Activated naive CD4-positive, alpha-beta T cell treated with anti-CD3 and anti-CD28 coated beads, Interleukin-2, amount 50 U/mL, for 24 hours (primary cell): ENCODE measurements at regions not wholly inside any gene's neighbourhood (a gene's known extent, or its start where the extent isn't known, plus 50 kb on each side); places are given as distances from the start of the nearest gene placed in this dataset.

ENCODE experiments used
- H3K27ac Mint-ChIP-seq: one replicate; pipeline ENCODE4 v1.8.0; 2021; ENCODE audit warnings: mild to moderate bottlenecking, mixed read lengths
- H3K27me3 Mint-ChIP-seq: one replicate; pipeline ENCODE4 v1.8.0; 2021; ENCODE audit warnings: mixed read lengths
- H3K36me3 Mint-ChIP-seq: one replicate; pipeline ENCODE4 v1.8.0; 2021; ENCODE audit warnings: mixed read lengths
- H3K4me1 Mint-ChIP-seq: one replicate; pipeline ENCODE4 v1.8.0; 2021; ENCODE audit warnings: mixed read lengths
- H3K4me3 Mint-ChIP-seq: one replicate; pipeline ENCODE4 v1.8.0; 2021; ENCODE audit warnings: mild to moderate bottlenecking, mixed read lengths
- H3K9me3 Mint-ChIP-seq: one replicate; pipeline ENCODE4 v1.8.0; 2021; ENCODE audit warnings: mixed read lengths

DNA sequence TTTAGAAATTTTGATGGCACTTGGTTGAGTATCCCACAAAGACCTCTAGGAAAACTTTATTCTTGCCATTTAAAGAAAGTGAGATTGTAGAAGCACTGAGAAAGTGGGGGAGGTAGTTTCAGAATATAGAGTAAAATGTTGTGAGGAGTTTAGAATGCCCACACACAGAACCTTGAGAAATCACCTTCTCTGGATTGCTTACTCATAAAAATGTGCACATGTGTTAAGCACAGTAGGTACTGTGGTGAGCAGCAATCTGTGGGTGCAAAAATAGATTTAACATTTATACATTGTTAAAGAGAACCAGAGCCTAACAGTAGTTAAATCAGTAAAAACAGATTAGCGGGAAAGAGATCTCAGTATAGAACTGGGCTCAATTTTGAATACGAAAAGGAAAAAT lies 201.2 kb upstream of the NWD2 start:
- H3K27ac Mint-ChIP-seq = no peak overlapping the region
- no peak overlapping the region for H3K4me3 Mint-ChIP-seq
- H3K9me3 Mint-ChIP-seq = peaks cover 10% of the 10 kb centered on the region
- no peaks in the 10 kb centered on the region for H3K4me1 Mint-ChIP-seq
- H3K36me3 Mint-ChIP-seq = no peaks in the 10 kb centered on the region
- H3K27me3 Mint-ChIP-seq = no peaks in the 10 kb centered on the region

DNA sequence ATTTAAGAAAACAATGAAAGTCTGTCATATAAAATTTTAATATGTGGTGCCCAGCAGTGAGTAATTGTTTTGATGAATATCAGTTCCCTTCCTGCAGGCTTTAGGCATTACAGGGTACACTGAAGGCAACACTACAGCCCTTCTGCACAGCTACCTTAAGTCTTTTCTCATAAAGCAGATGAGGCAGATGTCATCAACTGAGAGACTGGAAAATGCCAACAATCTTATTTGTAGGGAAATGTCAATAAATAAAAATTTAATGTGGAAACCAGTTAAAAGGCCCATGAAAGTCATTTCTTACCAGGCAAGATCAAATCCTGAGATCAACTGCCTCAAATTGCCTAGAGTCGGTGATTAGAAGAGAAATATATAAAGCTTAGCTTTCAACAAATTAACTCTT lies 193.4 kb upstream of the NWD2 start:
- Mint-ChIP-seq H3K4me3 (no peak overlapping the region), H3K9me3 (peaks cover 5% of the 10 kb centered on the region), H3K36me3 (no peaks in the 10 kb centered on the region)

DNA sequence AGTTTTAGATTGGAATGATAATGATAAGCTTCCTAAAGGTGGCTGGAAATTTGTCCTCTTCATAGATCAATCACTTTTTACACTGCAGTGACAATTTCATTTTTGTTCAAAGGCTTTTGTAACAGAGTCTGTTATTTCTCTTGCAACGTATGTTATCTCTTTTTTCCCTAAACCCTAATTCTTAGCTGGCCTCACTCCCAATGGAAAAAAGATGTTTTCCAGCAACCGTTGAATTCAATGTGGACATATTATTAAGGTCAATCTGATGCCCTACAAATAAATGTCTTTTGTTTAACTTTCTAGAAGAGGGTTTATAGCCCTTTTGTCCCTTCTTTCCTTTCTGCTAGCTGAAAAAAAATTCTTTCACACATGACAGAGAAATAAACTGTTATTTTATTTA lies 192.7 kb upstream of the NWD2 start:
- no peaks in the 10 kb centered on the region for H3K36me3 Mint-ChIP-seq
- no peak overlapping the region for H3K27ac Mint-ChIP-seq
- no peaks in the 10 kb centered on the region for H3K27me3 Mint-ChIP-seq
- peaks cover 5% of the 10 kb centered on the region for H3K9me3 Mint-ChIP-seq
- H3K4me1 Mint-ChIP-seq = no peaks in the 10 kb centered on the region
- no peak overlapping the region for H3K4me3 Mint-ChIP-seq

More for the DNA sequence above, 193.4 kb upstream of the NWD2 start:
- H3K4me1 Mint-ChIP-seq = no peaks in the 10 kb centered on the region
- no peaks in the 10 kb centered on the region for H3K27me3 Mint-ChIP-seq
- no peak overlapping the region for H3K27ac Mint-ChIP-seq

DNA sequence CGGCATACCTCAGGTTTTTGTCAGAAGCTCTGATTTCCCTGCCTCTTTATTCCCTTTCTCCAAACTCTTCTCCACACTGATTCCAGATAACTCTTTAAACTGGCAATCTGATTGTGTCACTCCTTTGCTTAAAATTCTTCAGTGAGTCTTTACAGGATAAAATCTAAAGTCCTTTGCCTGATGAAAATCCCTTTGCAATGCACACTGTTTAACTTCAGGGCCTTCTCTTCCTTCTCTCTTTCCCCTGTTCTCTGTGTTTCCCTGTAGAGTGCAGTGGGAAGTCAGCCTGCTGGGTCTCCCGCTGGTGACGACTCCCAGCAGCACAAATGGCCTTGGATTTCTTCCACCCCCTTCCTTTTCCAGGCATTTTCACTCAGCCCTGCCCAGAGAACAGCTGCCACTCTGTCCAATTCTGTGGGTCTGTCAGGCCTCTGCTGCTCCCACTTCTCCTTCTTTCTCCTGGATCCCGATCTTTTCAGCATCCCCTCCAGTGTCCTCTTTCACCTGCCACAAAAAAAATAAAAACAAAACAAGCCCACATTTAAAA lies 189.9 kb upstream of the NWD2 start:
- no peaks in the 10 kb centered on the region for H3K27me3 Mint-ChIP-seq
- H3K27ac Mint-ChIP-seq = no peak overlapping the region
- H3K36me3 Mint-ChIP-seq = no peaks in the 10 kb centered on the region
- no peak overlapping the region for H3K4me3 Mint-ChIP-seq
- H3K4me1 Mint-ChIP-seq = no peaks in the 10 kb centered on the region
- H3K9me3 Mint-ChIP-seq = no peaks in the 10 kb centered on the region

DNA sequence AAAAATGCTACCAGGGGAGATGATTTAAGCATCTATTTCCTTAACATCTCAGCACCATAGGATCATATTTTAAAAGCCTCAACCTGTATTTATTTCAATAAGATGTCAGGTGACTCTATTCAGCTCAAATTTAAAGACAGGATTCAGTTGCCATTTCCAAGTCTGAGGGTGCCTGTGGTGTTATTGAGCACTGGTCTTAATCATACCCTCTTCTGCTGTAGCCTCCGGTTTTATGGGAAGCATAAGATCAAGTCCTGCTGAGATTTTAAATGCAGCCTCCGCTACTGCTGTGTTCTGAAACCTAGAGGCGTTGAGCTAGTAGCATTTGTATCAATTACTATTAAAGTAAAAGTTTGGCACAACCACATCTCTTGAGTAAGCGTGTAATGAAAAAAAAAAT lies 185.7 kb upstream of the NWD2 start:
- Mint-ChIP-seq H3K9me3 (no peaks in the 10 kb centered on the region), H3K4me3 (no peak overlapping the region), H3K4me1 (no peaks in the 10 kb centered on the region), H3K27me3 (no peaks in the 10 kb centered on the region), H3K27ac (no peak overlapping the region), H3K36me3 (no peaks in the 10 kb centered on the region)

DNA sequence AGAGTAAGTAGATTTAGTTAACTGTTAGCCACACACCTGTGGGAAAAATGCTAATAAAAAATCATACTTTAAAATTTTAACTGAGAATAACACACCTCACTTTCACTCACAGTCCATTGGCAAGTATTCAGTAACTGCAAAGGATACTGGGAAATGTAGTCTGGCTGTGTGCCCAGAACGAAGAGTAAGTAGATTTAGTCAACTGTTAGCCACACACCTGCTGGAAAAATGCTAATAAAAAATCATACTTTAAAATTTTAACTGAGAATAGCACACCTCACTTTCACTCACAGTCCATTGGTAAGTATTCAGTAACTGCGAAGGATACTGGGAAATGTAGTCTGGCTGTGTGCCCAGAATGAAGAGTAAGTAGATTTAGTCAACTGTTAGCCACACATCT lies 178.4 kb upstream of the NWD2 start:
- Mint-ChIP-seq H3K4me3 (no peak overlapping the region), H3K4me1 (no peaks in the 10 kb centered on the region), H3K27ac (no peak overlapping the region), H3K36me3 (no peaks in the 10 kb centered on the region), H3K9me3 (no peaks in the 10 kb centered on the region), H3K27me3 (no peaks in the 10 kb centered on the region)

DNA sequence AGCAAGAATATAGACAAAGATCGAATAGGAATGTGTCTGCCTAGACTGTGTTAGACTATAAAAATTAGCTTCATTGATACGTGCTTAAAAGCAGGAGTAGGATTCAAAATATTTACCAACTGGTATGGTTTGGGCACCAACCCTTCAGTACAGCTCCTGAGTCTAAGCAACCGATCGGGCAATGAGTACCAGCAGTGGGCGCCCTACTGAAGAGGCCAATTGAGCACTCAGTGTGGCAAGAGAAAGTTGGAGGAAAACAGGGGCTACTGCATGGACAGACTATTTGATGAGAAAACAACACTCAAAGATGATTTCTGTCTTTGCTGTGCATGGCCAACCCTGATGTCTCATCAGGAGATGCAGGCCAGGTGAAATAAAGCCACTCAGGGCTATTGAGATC lies 176.0 kb upstream of the NWD2 start:
- Mint-ChIP-seq H3K27me3 (no peaks in the 10 kb centered on the region), H3K4me3 (no peak overlapping the region), H3K9me3 (peaks cover 6% of the 10 kb centered on the region), H3K4me1 (peaks cover 5% of the 10 kb centered on the region), H3K27ac (no peak overlapping the region), H3K36me3 (no peaks in the 10 kb centered on the region)

DNA sequence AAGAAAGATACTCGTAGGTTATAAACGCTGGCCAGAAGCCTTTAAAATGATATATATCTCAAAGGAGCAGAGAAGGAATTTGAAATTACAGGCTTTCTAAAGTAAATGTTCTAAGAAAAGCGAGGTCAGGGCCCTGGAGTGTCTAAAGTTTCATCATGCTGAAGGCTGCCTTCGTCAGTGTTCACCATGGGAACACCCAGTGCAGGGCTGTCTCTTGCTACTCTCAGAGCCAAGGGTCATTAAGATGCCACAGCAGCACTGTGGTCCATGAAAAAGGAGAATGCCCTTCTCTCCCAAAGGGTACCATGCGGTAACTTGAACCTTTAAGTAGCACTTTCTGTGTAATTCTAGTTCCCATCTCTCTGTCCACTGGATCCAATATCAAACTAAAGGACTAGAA lies 174.5 kb upstream of the NWD2 start:
- Mint-ChIP-seq H3K4me1 (peaks cover 5% of the 10 kb centered on the region), H3K27me3 (no peaks in the 10 kb centered on the region), H3K9me3 (peaks cover 6% of the 10 kb centered on the region), H3K4me3 (no peak overlapping the region), H3K27ac (no peak overlapping the region), H3K36me3 (no peaks in the 10 kb centered on the region)

DNA sequence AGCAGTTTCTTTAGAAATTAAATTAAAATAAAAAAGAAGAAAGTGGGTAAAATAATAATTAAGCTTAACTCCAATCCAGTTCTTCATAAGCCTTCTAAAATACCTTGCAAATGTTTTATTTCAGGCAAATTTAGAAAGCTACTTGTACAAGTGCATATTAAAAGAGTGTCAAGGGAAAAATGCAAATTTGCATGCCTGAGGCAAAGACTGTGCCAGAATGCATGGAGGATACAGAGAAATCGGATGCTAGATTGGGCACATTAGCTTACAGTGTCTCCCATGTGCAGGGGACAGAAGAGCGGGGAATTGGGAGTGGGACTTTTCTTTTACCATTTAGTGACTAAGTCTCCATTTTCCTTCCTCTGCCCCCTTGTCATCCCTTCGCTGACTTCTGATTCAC lies 173.0 kb upstream of the NWD2 start:
- H3K27me3 Mint-ChIP-seq = no peaks in the 10 kb centered on the region
- H3K4me1 Mint-ChIP-seq = peaks cover 5% of the 10 kb centered on the region
- H3K9me3 Mint-ChIP-seq = peaks cover 6% of the 10 kb centered on the region
- no peak overlapping the region for H3K27ac Mint-ChIP-seq
- H3K4me3 Mint-ChIP-seq = no peak overlapping the region
- H3K36me3 Mint-ChIP-seq = no peaks in the 10 kb centered on the region

DNA sequence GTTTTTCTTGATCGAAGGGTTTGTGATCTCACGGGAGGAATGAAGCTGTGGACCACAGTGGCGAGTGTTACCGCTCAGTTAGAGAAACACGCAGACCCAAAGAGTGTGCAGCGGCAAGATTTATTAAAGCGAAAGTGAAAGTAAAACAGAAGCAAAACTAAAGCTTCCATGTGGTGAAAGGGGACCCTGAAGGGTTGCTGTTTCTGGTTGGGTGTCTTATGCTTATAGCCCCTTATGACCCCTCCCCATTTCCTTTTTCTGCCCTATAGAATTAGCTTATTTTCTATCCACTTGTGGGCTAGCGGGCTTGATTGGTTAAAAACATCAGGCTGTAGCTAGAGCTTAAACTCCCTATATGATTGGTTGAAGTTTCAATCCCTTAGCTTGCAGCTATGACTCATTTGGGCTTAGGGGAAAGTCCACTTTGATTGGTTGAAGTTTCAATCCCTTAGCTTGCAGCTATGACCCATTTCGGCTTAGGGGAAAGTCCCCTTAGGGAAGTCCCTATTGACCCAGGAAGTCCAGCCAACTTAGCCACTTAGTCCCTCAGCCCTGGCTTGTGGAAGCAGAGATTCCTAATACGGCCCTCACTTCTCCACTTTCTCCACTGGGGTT lies 171.2 kb upstream of the NWD2 start:
- Mint-ChIP-seq H3K27ac (no peak overlapping the region), H3K4me3 (no peak overlapping the region), H3K27me3 (no peaks in the 10 kb centered on the region), H3K36me3 (no peaks in the 10 kb centered on the region), H3K9me3 (peaks cover 6% of the 10 kb centered on the region), H3K4me1 (peaks cover 5% of the 10 kb centered on the region)

DNA sequence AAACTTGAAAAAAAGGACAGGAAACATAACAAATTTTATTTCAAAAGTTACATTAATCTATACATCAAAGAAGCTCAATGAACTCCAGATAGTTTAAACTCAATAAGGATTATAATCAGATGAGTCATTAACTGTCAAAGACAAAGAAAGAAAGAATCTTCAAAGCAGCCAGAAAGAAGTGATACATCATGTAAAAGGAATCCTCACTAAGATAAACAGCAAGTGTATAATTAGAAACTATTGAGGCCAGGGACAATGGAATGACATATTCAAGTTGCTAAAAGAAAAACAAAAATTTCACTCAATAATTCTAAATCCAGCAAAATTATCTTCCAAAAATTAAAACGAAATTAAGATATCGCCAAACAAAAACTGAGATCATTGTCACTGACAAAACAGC lies 161.6 kb upstream of the NWD2 start:
- H3K4me3 Mint-ChIP-seq = no peak overlapping the region
- H3K9me3 Mint-ChIP-seq = peaks cover 31% of the 10 kb centered on the region
- H3K27ac Mint-ChIP-seq = no peak overlapping the region
- H3K36me3 Mint-ChIP-seq = no peaks in the 10 kb centered on the region
- peaks cover 1% of the 10 kb centered on the region for H3K27me3 Mint-ChIP-seq
- no peaks in the 10 kb centered on the region for H3K4me1 Mint-ChIP-seq

DNA sequence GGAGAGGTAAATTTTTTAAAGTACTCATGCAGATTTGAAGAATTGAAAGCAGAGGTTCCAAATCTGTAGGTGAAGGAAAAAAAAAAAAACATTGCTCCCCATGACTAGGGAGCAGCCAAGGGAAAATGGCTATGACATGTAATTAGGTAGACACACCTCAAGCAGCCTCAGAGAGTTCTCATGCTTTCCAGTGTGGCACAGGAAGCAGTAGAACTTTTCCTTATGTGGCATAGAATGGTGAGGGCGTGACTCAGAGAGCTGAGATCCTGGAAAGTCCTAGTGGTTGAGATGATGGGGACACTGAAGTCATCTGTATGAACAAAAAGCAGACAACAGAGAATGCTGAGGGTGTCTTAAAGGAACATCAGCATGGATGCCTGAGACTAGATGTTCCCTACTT lies 148.6 kb upstream of the NWD2 start:
- H3K27ac Mint-ChIP-seq = no peak overlapping the region
- peaks cover 3% of the 10 kb centered on the region for H3K27me3 Mint-ChIP-seq

DNA sequence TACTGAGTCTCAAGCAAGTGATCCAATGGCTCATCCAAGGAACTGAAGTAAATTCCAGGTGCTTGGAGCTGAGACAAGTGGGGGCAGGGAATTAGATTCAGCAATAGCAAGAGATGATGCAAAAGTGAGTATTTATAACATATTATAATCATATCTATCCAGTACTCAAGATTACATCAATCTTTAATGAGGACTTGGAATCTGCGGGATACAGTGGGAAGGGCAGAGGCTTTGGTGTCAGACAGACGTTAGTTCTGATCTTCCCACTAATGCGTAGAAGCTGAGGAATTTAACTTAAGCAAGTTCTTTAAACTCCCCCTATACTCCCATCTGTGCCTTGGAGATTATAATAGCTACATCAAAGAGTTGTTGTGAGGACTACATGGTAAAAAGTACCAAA lies 143.4 kb upstream of the NWD2 start:
- H3K4me1 Mint-ChIP-seq = no peaks in the 10 kb centered on the region
- peaks cover 3% of the 10 kb centered on the region for H3K27me3 Mint-ChIP-seq
- H3K9me3 Mint-ChIP-seq = no peaks in the 10 kb centered on the region
- no peaks in the 10 kb centered on the region for H3K36me3 Mint-ChIP-seq
- H3K27ac Mint-ChIP-seq = no peak overlapping the region
- no peak overlapping the region for H3K4me3 Mint-ChIP-seq

More for the DNA sequence above, 148.6 kb upstream of the NWD2 start:
- H3K36me3 Mint-ChIP-seq = no peaks in the 10 kb centered on the region
- H3K4me3 Mint-ChIP-seq = no peak overlapping the region
- H3K9me3 Mint-ChIP-seq = no peaks in the 10 kb centered on the region
- no peaks in the 10 kb centered on the region for H3K4me1 Mint-ChIP-seq

DNA sequence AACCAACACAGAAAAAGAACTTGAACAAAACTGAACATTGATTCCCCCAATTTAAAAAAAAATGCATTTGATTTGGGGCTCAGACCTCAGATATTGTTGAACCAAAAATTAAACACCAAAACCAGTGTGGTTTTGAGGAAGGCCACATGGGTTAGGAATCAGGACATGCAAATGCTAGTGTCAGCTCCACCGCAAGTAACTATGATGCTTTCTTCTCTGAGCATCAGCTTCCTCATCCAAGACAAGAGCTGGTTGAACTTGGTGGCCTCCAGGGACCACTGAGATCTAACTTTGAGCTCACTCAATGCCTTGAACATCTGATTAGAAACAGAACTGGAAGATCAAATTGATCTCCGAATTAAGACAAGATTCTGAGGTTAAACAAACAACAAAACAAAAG lies 142.9 kb upstream of the NWD2 start:
- Mint-ChIP-seq H3K27me3 (peaks cover 3% of the 10 kb centered on the region), H3K4me1 (no peaks in the 10 kb centered on the region), H3K36me3 (no peaks in the 10 kb centered on the region), H3K4me3 (no peak overlapping the region), H3K9me3 (no peaks in the 10 kb centered on the region), H3K27ac (no peak overlapping the region)

DNA sequence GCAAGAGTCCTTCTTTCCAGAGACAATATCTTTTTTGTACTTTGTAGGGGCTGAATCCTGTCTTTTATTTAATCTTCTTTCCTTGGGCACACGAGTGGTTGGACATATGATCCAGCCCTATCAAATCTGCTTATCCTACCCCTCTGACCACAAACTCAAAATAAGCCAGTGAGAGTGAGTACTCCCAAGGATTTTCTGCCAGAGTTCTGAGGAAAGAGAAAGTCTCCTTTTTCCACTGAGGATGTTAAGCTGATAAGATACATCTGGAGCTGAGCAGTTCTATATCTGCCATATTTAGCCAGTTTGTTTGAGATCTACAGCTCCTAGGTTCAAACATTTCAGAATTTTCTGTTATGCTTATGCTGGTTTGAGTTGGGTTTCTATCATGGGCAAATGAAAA lies 134.8 kb upstream of the NWD2 start:
- Mint-ChIP-seq H3K4me1 (no peaks in the 10 kb centered on the region), H3K4me3 (no peak overlapping the region), H3K27ac (no peak overlapping the region), H3K27me3 (no peaks in the 10 kb centered on the region), H3K9me3 (no peaks in the 10 kb centered on the region), H3K36me3 (no peaks in the 10 kb centered on the region)

DNA sequence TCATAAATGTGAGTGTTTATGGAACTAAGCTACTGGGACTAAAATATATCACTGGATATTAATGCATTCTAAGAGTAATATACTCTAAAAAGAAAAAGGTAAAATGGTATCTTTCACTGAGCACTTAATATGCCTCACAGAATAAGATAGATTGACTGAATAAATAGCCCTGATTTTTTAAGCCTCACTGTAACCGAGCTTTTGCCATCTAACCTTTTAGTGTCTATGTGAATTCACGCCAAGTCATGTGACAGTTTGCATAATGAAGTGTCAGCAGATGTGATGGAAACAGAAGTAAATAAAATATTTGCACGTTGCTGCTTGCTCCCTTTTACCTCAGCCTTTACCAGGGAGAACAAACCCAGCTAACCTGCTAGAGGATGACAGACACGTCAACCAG lies 119.7 kb upstream of the NWD2 start:
- Mint-ChIP-seq H3K27me3 (peaks cover 3% of the 10 kb centered on the region), H3K4me1 (no peaks in the 10 kb centered on the region), H3K27ac (no peak overlapping the region), H3K9me3 (no peaks in the 10 kb centered on the region), H3K36me3 (no peaks in the 10 kb centered on the region), H3K4me3 (no peak overlapping the region)

DNA sequence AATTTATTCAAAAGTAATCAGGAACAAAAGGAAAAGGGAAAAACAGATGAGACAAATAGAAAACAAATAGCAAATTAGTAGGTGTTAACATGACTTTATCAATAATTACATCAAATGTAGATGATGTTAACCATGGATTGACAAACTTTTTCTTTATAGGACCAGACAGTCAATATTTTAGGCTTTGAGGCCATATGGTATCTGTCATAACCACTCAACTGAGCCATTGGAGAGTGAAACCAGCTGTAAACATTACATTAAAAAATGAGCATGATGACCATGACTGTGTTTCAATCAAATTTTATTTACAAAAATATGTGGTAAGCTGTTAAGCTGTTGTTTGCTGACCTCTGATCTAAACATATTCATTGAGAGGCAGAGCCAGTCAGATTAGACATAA lies 118.5 kb upstream of the NWD2 start:
- Mint-ChIP-seq H3K27ac (no peak overlapping the region), H3K4me1 (no peaks in the 10 kb centered on the region), H3K36me3 (no peaks in the 10 kb centered on the region), H3K27me3 (peaks cover 3% of the 10 kb centered on the region), H3K9me3 (no peaks in the 10 kb centered on the region), H3K4me3 (no peak overlapping the region)
